ENCODE measurements at regions not wholly inside any gene's neighbourhood (a gene's known extent, or its start where the extent isn't known, plus 50 kb on each side); places are given as distances from the start of the nearest gene placed in this dataset.

DNA sequence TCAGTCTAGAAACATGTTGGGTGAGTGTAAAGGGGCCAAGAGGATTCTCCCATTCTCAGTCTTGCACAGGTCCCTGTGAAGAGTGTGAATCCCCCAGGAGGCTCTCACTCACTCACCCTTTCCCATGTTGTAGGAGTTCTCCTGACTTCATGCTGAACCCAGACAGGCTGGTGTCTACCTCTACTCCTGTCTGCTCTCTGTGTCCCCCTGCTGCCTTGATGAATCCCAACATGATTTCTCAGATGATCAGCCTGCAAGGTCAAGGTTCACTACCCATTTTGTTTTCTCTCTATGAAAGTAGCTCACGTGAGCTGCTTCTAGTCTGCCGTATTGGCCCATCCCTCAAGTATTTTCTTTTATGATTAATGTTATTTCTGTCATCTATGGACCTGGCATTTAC is 500.6 kb downstream of the ETS1 start:
- TF ChIP-seq, protein P1, sequence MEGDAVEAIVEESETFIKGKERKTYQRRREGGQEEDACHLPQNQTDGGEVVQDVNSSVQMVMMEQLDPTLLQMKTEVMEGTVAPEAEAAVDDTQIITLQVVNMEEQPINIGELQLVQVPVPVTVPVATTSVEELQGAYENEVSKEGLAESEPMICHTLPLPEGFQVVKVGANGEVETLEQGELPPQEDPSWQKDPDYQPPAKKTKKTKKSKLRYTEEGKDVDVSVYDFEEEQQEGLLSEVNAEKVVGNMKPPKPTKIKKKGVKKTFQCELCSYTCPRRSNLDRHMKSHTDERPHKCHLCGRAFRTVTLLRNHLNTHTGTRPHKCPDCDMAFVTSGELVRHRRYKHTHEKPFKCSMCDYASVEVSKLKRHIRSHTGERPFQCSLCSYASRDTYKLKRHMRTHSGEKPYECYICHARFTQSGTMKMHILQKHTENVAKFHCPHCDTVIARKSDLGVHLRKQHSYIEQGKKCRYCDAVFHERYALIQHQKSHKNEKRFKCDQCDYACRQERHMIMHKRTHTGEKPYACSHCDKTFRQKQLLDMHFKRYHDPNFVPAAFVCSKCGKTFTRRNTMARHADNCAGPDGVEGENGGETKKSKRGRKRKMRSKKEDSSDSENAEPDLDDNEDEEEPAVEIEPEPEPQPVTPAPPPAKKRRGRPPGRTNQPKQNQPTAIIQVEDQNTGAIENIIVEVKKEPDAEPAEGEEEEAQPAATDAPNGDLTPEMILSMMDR (IDR thresholded peaks at IDR 0.05; ENCODE audit: low read depth, low read length), result no peak
- TF ChIP-seq EZH2phosphoT487 (IDR thresholded peaks at IDR 0.05; ENCODE audit: low read depth), result no peak

Measured in OCI-LY3 (cell line).